Prostate gland (tissue), 2 donors: ENCODE measurements at regions not wholly inside any gene's neighbourhood (a gene's known extent, or its start where the extent isn't known, plus 50 kb on each side); places are given as distances from the start of the nearest gene placed in this dataset.

Experiments
- DNase-seq: peaks from one replicate; pipeline ENCODE4 v3.0.0-alpha.2; 2019; ENCODE audit warnings: low spot score
- H3K27ac ChIP-seq, 2 donors: fragments of 200-600 bp; sonication (generic); 2 replicates each; pipeline ENCODE4 v1.5.1; 2017 to 2019
- H3K27me3 ChIP-seq: fragments of 200-600 bp; sonication (generic); replicated peaks from 2 replicates; pipeline ENCODE4 v1.5.1; 2019; ENCODE audit not compliant: insufficient read depth
- H3K36me3 ChIP-seq, 2 donors: fragments of 200-600 bp; sonication (generic); 1 replicate in 1 of 2; 2 replicates in 1 of 2; pipeline versions ENCODE4 v1.5.1 to v1.8.1; 2017 to 2019
- H3K4me1 ChIP-seq: fragments of 200-600 bp; sonication (generic); replicated peaks from 2 replicates; pipeline ENCODE4 v1.5.1; 2019
- H3K4me3 ChIP-seq, 2 donors: fragments of 200-600 bp; sonication (generic); 2 replicates each; pipeline ENCODE4 v1.5.1; 2017 to 2019
- H3K9me3 ChIP-seq: fragments of 200-600 bp; sonication (generic); 2 replicates; pipeline ENCODE4 v1.5.1; 2017
- POLR2A ChIP-seq: fragments of 450-650 bp; IDR thresholded peaks from one replicate; pipeline ENCODE4 v1.6.1; 2016; ENCODE audit warnings: antibody characterized with exemption, mild to moderate bottlenecking
- POLR2AphosphoS5 ChIP-seq: sonication (generic); formaldehyde crosslinking; IDR thresholded peaks from one replicate; pipeline ENCODE4 v1.6.1; 2017; ENCODE audit warnings: antibody characterized with exemption
- WGBS: methylation state at CpG from one replicate; pipeline ENCODE4 v1.1.5; 2018; 5-methylcytosine and 5-hydroxymethylcytosine counted together
- intact Hi-C: fragments of 100-400 bp; cut with DNase I; formaldehyde crosslinking; loops from one replicate; pipeline ENCODE4 v1.14.2; 2022
- TF ChIP-seq, protein P1 (sequence below), 4 experiments: fragments of 200-600 bp in 2 of 4; fragments of 450-650 bp in 2 of 4; sonication (generic) in 2 of 4; IDR thresholded peaks; 1 replicate in 3 of 4; 2 replicates in 1 of 4; pipeline ENCODE4 v1.5.1; 2016 to 2019; ENCODE audit warnings: antibody characterized with exemption in 4 of 4, mild to moderate bottlenecking in 2 of 4, moderate library complexity in 2 of 4

DNA sequence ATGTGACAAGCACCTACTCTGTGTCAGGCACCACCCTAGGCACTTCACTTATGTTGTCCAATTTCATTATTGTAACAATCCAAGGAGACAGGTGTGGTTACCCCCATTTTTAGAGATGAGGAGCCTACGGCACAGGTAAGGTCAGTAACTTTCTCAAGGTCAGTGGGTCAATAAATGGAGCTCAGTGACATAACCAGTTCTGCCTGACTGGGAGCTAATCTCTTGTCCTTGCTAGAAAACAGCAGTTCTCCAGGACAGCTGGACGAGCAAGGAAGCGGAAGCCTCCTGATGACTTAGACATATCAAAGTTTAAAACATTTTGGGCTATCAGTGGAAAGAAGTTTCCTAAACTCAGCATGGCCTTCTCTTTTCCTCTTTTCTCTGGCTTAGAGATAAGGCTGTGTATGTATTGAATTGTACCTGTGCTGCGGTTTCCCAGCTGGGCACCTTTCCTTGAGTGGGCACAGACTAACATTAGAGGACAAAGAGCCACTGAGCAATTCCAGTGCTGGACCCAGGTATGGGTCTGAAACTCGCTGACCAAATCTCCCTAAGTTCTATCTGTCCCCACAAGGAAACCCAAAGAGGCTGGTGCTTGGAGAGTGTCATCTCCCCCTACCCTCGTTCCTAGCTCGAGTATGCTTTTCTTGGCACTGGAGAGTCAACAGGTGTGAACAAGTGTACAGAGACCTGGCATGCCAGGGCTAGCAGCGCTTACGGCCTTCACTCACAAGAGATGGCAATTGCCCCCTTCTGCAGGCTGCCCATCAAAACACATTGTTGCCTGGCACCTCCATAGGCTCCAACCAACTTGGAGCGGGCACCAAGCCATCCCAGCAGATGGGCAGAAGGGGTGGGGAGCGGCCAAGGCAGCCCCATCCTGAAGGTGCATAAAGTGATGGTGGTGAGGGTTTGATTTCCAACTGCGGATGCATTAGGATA, 456.1 kb upstream of the PROX1 start:
- H3K27me3 ChIP-seq, result no peaks in the 10 kb centered on the region
- WGBS, result 84% methylated on average over 12 of the region's 12 CpGs
- no peak overlapping the region for H3K4me3 ChIP-seq
- no peak for DNase-seq
- no peaks in the 10 kb centered on the region for H3K36me3 ChIP-seq
- H3K4me1 ChIP-seq, result no peaks in the 10 kb centered on the region
- no peaks in the 10 kb centered on the region for H3K9me3 ChIP-seq
- H3K27ac ChIP-seq, result no peak overlapping the region
- intact Hi-C loops, result no loop called here
- TF ChIP-seq POLR2A, result no peak
- no peak for TF ChIP-seq POLR2AphosphoS5
- TF ChIP-seq, protein P1, sequence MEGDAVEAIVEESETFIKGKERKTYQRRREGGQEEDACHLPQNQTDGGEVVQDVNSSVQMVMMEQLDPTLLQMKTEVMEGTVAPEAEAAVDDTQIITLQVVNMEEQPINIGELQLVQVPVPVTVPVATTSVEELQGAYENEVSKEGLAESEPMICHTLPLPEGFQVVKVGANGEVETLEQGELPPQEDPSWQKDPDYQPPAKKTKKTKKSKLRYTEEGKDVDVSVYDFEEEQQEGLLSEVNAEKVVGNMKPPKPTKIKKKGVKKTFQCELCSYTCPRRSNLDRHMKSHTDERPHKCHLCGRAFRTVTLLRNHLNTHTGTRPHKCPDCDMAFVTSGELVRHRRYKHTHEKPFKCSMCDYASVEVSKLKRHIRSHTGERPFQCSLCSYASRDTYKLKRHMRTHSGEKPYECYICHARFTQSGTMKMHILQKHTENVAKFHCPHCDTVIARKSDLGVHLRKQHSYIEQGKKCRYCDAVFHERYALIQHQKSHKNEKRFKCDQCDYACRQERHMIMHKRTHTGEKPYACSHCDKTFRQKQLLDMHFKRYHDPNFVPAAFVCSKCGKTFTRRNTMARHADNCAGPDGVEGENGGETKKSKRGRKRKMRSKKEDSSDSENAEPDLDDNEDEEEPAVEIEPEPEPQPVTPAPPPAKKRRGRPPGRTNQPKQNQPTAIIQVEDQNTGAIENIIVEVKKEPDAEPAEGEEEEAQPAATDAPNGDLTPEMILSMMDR (IDR thresholded peaks at IDR 0.05), result no peak

DNA sequence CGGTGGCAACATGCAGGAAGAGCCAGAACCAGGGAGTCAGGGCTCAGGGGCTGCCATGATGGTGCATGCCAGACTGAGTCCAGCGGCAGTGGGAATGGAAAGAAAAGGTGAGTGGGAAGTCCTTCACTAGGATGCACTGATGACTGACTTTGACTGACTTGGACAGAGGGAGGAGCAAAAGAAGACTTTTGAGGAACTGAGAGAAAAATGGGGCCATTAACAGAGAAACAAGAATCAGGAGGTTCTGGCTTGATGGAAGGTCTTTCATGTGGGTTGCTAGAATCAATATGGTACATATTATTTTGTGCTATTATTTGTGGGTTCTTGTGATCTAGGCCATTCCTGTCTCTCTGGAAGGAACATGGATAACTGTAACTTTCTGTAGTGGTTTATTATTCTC, 454.6 kb upstream of the PROX1 start:
- Histone ChIP-seq H3K9me3 (no peaks in the 10 kb centered on the region), H3K36me3 (no peaks in the 10 kb centered on the region), H3K4me1 (no peaks in the 10 kb centered on the region), H3K27ac (no peak overlapping the region), H3K4me3 (no peak overlapping the region), H3K27me3 (no peaks in the 10 kb centered on the region)
- TF ChIP-seq, protein P1 (IDR thresholded peaks at IDR 0.05), result no peak
- TF ChIP-seq POLR2A (no peak), POLR2AphosphoS5 (no peak)
- intact Hi-C loops, result no loop called here
- DNase-seq, result no peak
- 88% methylated on average over 2 of the region's 2 CpGs for WGBS

- H3K4me1 ChIP-seq, result no peaks in the 10 kb centered on the region
- no peaks in the 10 kb centered on the region for H3K9me3 ChIP-seq
- 82% methylated on average over 6 of the region's 6 CpGs for WGBS
- no peak overlapping the region for H3K4me3 ChIP-seq
- H3K36me3 ChIP-seq, result no peaks in the 10 kb centered on the region
- no peaks in the 10 kb centered on the region for H3K27me3 ChIP-seq
- TF ChIP-seq POLR2A (no peak), POLR2AphosphoS5 (no peak)
- TF ChIP-seq, protein P1 (IDR thresholded peaks at IDR 0.05), result no peak
- no peak for DNase-seq
- intact Hi-C loops, result no loop called here
- H3K27ac ChIP-seq, result no peak overlapping the region
Measured at GRCh38 chr1:213535679-213536078, 452.1 kb upstream of the PROX1 start.

DNA sequence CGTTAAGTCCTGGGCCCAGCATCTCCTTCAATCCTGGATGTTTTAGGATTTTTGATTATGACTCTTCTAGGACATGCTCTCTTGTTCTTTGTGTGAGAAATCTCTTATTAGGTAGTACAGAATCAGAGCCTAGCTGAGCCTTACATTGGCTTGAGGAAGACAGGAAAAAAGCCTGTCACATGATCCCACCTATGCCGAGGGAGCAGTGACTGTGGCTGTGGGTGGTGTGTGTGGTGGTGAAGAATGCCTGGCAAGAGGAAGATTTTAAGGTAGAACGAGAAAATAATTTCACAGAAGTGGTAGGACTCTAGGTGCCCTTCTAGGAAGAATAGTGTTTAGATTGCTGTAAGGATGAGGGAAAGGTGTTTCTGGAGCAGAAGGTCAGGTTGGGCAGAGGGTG, 449.5 kb upstream of the PROX1 start:
- no peak for DNase-seq
- H3K4me3 ChIP-seq, result no peak overlapping the region
- H3K9me3 ChIP-seq, result no peaks in the 10 kb centered on the region
- no peaks in the 10 kb centered on the region for H3K36me3 ChIP-seq
- no peaks in the 10 kb centered on the region for H3K4me1 ChIP-seq
- intact Hi-C loops, result no loop called here
- H3K27ac ChIP-seq, result no peak overlapping the region
- no peaks in the 10 kb centered on the region for H3K27me3 ChIP-seq
- TF ChIP-seq, protein P1 (IDR thresholded peaks at IDR 0.05), result no peak
- TF ChIP-seq POLR2A (no peak), POLR2AphosphoS5 (no peak)
- WGBS, result 58% methylated on average over 3 of the region's 3 CpGs

DNA sequence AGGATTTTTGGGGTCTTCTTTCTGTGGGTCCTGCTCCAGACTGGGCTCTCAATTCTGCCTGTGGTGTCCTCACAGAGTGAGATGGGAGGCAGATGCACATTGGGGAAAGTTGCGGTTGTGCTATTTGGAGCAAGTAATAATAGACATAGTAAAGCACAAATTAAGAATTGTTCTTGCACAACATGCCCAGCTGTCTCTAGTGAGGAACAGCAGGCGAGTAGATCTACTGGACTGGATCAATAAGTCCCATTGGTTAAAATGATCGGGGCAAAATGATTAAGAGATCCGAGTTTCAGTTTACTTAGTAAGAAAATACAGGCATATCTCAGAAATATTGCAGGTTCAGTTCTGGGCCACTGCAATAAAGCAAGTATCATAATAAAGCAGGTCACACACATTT, 448.3 kb upstream of the PROX1 start:
- TF ChIP-seq POLR2A, result no peak
- Histone ChIP-seq H3K27ac (no peak overlapping the region), H3K4me3 (no peak overlapping the region), H3K27me3 (no peaks in the 10 kb centered on the region), H3K36me3 (no peaks in the 10 kb centered on the region), H3K4me1 (no peaks in the 10 kb centered on the region), H3K9me3 (no peaks in the 10 kb centered on the region)
- intact Hi-C loops, result no loop called here
- DNase-seq, result no peak
- 74% methylated on average over 4 of the region's 4 CpGs for WGBS
